ENCODE measurements at regions not wholly inside any gene's neighbourhood (a gene's known extent, or its start where the extent isn't known, plus 50 kb on each side); places are given as distances from the start of the nearest gene placed in this dataset.

GRCh38 chr2:16219292-16219975 lies 279.1 kb downstream of the MYCN start:
- no peak for TF ChIP-seq CTCF (conservative IDR thresholded peaks at IDR 0.05; ENCODE audit: low read length)
- no peak for TF ChIP-seq EZH2phosphoT487 (IDR thresholded peaks at IDR 0.05; ENCODE audit: borderline replicate concordance)
